Karpas-422 (cell line): ENCODE measurements at regions not wholly inside any gene's neighbourhood (a gene's known extent, or its start where the extent isn't known, plus 50 kb on each side); places are given as distances from the start of the nearest gene placed in this dataset.

Experiments
- DNase-seq: peaks from one replicate; pipeline ENCODE4 v3.0.0-alpha.2; 2015
- H2AFZ ChIP-seq: fragments of 200-600 bp; sonication (generic); 2 replicates; pipeline ENCODE4 v1.6.1; 2014; ENCODE audit warnings: antibody characterized with exemption, low read length, mixed read lengths
- H3K27ac ChIP-seq: fragments of 200-600 bp; sonication (generic); 2 replicates; pipeline ENCODE4 v1.5.1; 2014; ENCODE audit warnings: mild to moderate bottlenecking, low read length, moderate library complexity
- H3K27me3 ChIP-seq: fragments of 200-600 bp; sonication (generic); 2 replicates; pipeline ENCODE4 v1.6.1; 2014; ENCODE audit warnings: low read length, mixed read lengths
- H3K36me3 ChIP-seq: fragments of 200-600 bp; sonication (generic); 2 replicates; pipeline ENCODE4 v1.6.1; 2014; ENCODE audit warnings: low read length, mixed read lengths; ENCODE audit not compliant: insufficient read depth
- H3K4me1 ChIP-seq: fragments of 200-600 bp; sonication (generic); 2 replicates; pipeline ENCODE4 v1.6.1; 2014; ENCODE audit warnings: mild to moderate bottlenecking, low read length, mixed read lengths
- H3K4me2 ChIP-seq: fragments of 200-600 bp; sonication (generic); 2 replicates; pipeline ENCODE4 v1.6.1; 2014; ENCODE audit warnings: low read length, low read depth, mild to moderate bottlenecking; ENCODE audit not compliant: poor library complexity, severe bottlenecking
- H3K4me3 ChIP-seq: fragments of 200-600 bp; sonication (generic); 2 replicates; pipeline ENCODE4 v1.5.1; 2014; ENCODE audit warnings: mild to moderate bottlenecking, antibody characterized with exemption, low read length, mixed read lengths
- H3K79me2 ChIP-seq: fragments of 200-600 bp; sonication (generic); 2 replicates; pipeline ENCODE4 v1.6.1; 2014; ENCODE audit warnings: mild to moderate bottlenecking, low read length, mixed read lengths
- H3K9ac ChIP-seq: fragments of 200-600 bp; sonication (generic); 2 replicates; pipeline ENCODE4 v1.6.0; 2014; ENCODE audit warnings: low read length
- H3K9me2 ChIP-seq: fragments of 200-600 bp; sonication (generic), shearing (Covaris generic); replicated peaks from 2 replicates; pipeline ENCODE4 v1.6.0; 2014; ENCODE audit warnings: mild to moderate bottlenecking, low read length, moderate library complexity; ENCODE audit not compliant: insufficient read depth
- H3K9me3 ChIP-seq: fragments of 300-700, 200-600 bp; sonication (generic); 2 replicates; pipeline ENCODE4 v1.6.1; 2014; ENCODE audit warnings: low read length, mixed read lengths
- H4K20me1 ChIP-seq: fragments of 200-600 bp; sonication (generic); 2 replicates; pipeline ENCODE4 v1.6.1; 2014; ENCODE audit warnings: mild to moderate bottlenecking, antibody characterized with exemption, low read length, low read depth; ENCODE audit not compliant: insufficient read depth

- no peak for DNase-seq
- H3K27me3 ChIP-seq = no peaks in the 10 kb centered on the region
- no peak overlapping the region for H3K9ac ChIP-seq
- no peak overlapping the region for H3K27ac ChIP-seq
- no peaks in the 10 kb centered on the region for H3K36me3 ChIP-seq
- no peaks in the 10 kb centered on the region for H3K79me2 ChIP-seq
- no peaks in the 10 kb centered on the region for H3K9me3 ChIP-seq
- H4K20me1 ChIP-seq = no peaks in the 10 kb centered on the region
- no peaks in the 10 kb centered on the region for H3K9me2 ChIP-seq
- H3K4me1 ChIP-seq = no peaks in the 10 kb centered on the region
- no peak overlapping the region for H3K4me3 ChIP-seq
- no peak overlapping the region for H2AFZ ChIP-seq
- no peak overlapping the region for H3K4me2 ChIP-seq
Measured at GRCh38 chr2:16010951-16011620, 70.7 kb downstream of the MYCN start.

- no peak overlapping the region for H3K9ac ChIP-seq
- no peaks in the 10 kb centered on the region for H3K9me2 ChIP-seq
- no peaks in the 10 kb centered on the region for H4K20me1 ChIP-seq
- H3K36me3 ChIP-seq = no peaks in the 10 kb centered on the region
- no peak overlapping the region for H3K27ac ChIP-seq
- DNase-seq = no peak
- H3K4me3 ChIP-seq = no peak overlapping the region
- no peaks in the 10 kb centered on the region for H3K4me1 ChIP-seq
- H3K79me2 ChIP-seq = no peaks in the 10 kb centered on the region
- H3K27me3 ChIP-seq = no peaks in the 10 kb centered on the region
- H3K9me3 ChIP-seq = no peaks in the 10 kb centered on the region
- H2AFZ ChIP-seq = no peak overlapping the region
- no peak overlapping the region for H3K4me2 ChIP-seq
Measured at GRCh38 chr2:16010011-16010410, 69.7 kb downstream of the MYCN start.

GRCh38 chr2:16009560-16009959, 69.2 kb downstream of the MYCN start:
- Histone ChIP-seq H3K79me2 (no peaks in the 10 kb centered on the region), H3K9me2 (no peaks in the 10 kb centered on the region), H3K9ac (no peak overlapping the region), H3K4me2 (no peak overlapping the region), H3K4me1 (no peaks in the 10 kb centered on the region), H4K20me1 (no peaks in the 10 kb centered on the region), H3K36me3 (no peaks in the 10 kb centered on the region), H3K27me3 (no peaks in the 10 kb centered on the region), H3K9me3 (no peaks in the 10 kb centered on the region), H3K4me3 (no peak overlapping the region), H3K27ac (no peak overlapping the region), H2AFZ (no peak overlapping the region)
- DNase-seq = no peak

- Histone ChIP-seq H3K27me3 (no peaks in the 10 kb centered on the region), H2AFZ (no peak overlapping the region), H3K9me3 (no peaks in the 10 kb centered on the region), H3K4me1 (no peaks in the 10 kb centered on the region), H3K79me2 (no peaks in the 10 kb centered on the region), H3K4me3 (no peak overlapping the region), H3K36me3 (no peaks in the 10 kb centered on the region), H3K9ac (no peak overlapping the region), H4K20me1 (no peaks in the 10 kb centered on the region), H3K27ac (no peak overlapping the region), H3K9me2 (no peaks in the 10 kb centered on the region), H3K4me2 (no peak overlapping the region)
- no peak for DNase-seq
Measured at GRCh38 chr2:16008856-16009255, 68.5 kb downstream of the MYCN start.

GRCh38 chr2:16008331-16008850, 68.0 kb downstream of the MYCN start:
- Histone ChIP-seq H4K20me1 (no peaks in the 10 kb centered on the region), H3K79me2 (no peaks in the 10 kb centered on the region), H3K27me3 (no peaks in the 10 kb centered on the region), H3K9me3 (no peaks in the 10 kb centered on the region), H3K4me1 (no peaks in the 10 kb centered on the region), H3K9ac (no peak overlapping the region), H3K4me2 (no peak overlapping the region), H3K36me3 (no peaks in the 10 kb centered on the region), H3K9me2 (no peaks in the 10 kb centered on the region), H2AFZ (no peak overlapping the region), H3K4me3 (no peak overlapping the region), H3K27ac (no peak overlapping the region)
- DNase-seq = no peak

- Histone ChIP-seq H3K4me1 (no peaks in the 10 kb centered on the region), H3K9me2 (no peaks in the 10 kb centered on the region)
Measured at GRCh38 chr2:16007167-16007934, 67.0 kb downstream of the MYCN start.

GRCh38 chr2:16006537-16007166, 66.3 kb downstream of the MYCN start:
- H3K27me3 ChIP-seq = no peaks in the 10 kb centered on the region
- H2AFZ ChIP-seq = no peak overlapping the region
- no peaks in the 10 kb centered on the region for H3K9me2 ChIP-seq
- no peak overlapping the region for H3K4me3 ChIP-seq
- H3K4me2 ChIP-seq = no peak overlapping the region
- H3K27ac ChIP-seq = no peak overlapping the region
- no peak overlapping the region for H3K9ac ChIP-seq
- H3K4me1 ChIP-seq = no peaks in the 10 kb centered on the region
- no peak for DNase-seq
- H3K79me2 ChIP-seq = no peaks in the 10 kb centered on the region
- no peaks in the 10 kb centered on the region for H4K20me1 ChIP-seq
- H3K9me3 ChIP-seq = no peaks in the 10 kb centered on the region
- H3K36me3 ChIP-seq = no peaks in the 10 kb centered on the region

More at GRCh38 chr2:16007167-16007934, 67.0 kb downstream of the MYCN start:
- Histone ChIP-seq H3K36me3 (no peaks in the 10 kb centered on the region), H3K9me3 (no peaks in the 10 kb centered on the region), H3K27ac (no peak overlapping the region), H3K4me2 (no peak overlapping the region), H4K20me1 (no peaks in the 10 kb centered on the region), H3K27me3 (no peaks in the 10 kb centered on the region), H3K4me3 (no peak overlapping the region), H2AFZ (no peak overlapping the region), H3K79me2 (no peaks in the 10 kb centered on the region), H3K9ac (no peak overlapping the region)
- DNase-seq = no peak

- no peak for DNase-seq
- Histone ChIP-seq H3K27ac (no peak overlapping the region), H3K4me3 (no peak overlapping the region), H3K9ac (no peak overlapping the region), H3K4me2 (no peak overlapping the region), H3K36me3 (no peaks in the 10 kb centered on the region), H3K27me3 (no peaks in the 10 kb centered on the region), H3K79me2 (no peaks in the 10 kb centered on the region), H3K9me2 (no peaks in the 10 kb centered on the region), H4K20me1 (no peaks in the 10 kb centered on the region), H2AFZ (no peak overlapping the region), H3K9me3 (no peaks in the 10 kb centered on the region), H3K4me1 (no peaks in the 10 kb centered on the region)
Measured at GRCh38 chr2:16005816-16006536, 65.6 kb downstream of the MYCN start.
